GM12878 (cell line): ENCODE measurements at regions not wholly inside any gene's neighbourhood (a gene's known extent, or its start where the extent isn't known, plus 50 kb on each side); places are given as distances from the start of the nearest gene placed in this dataset.

Source experiments
- ATAC-seq: fragments of 200-7000 bp; cut with Tn5 transposase; 3 replicates; pipeline ENCODE4 v1.9.1; 2020; ENCODE audit warnings: mild to moderate bottlenecking, moderate library complexity
- BruUV-seq: library from RNA; stranded (reverse); fragments of 400-500 nt; replicated peaks from 2 replicates; lab custom pipeline; 2021; lab: Mats Ljungman, UMichigan
- CTCF ChIA-PET: fragments of 300-600 bp; sonication (Branson Sonifier 250); formaldehyde crosslinking; extraction: SDS; loops from one replicate; lab custom pipeline; 2021; ENCODE audit warnings: inconsistent platforms; lab: Yijun Ruan, JAX
- POLR2A ChIA-PET: fragments of 350-600 bp; formaldehyde crosslinking; extraction: SDS; loops from one replicate; lab custom pipeline; 2021; ENCODE audit warnings: inconsistent platforms; lab: Charles Lee
- RAD21 ChIA-PET: fragments of 300-600 bp; sonication (Branson Sonifier 250); formaldehyde crosslinking; loops from one replicate; lab custom pipeline; 2023; ENCODE audit warnings: antibody characterized with exemption; ENCODE audit not compliant: unreplicated experiment; lab: Charles Lee
- SMC1A ChIA-PET: fragments of 300-600 bp; sonication (Branson Sonifier 250); formaldehyde crosslinking; loops from one replicate; lab custom pipeline; 2023; ENCODE audit not compliant: unreplicated experiment, uncharacterized antibody; lab: Charles Lee
- DNase-seq: peaks from one replicate; pipeline ENCODE4 v3.0.0-alpha.2; 2011; ENCODE audit warnings: low read depth, low spot score
- FAIRE-seq: peaks from 3 replicates; lab custom pipeline; 2011; peaks lifted over from hg19 to GRCh38; lab: Jason Lieb, UNC
- H2AFZ ChIP-seq: 2 replicates; pipeline ENCODE4 v1.6.0; 2011; ENCODE audit warnings: low read depth, low read length, control low read depth; ENCODE audit not compliant: control insufficient read depth
- H3K27ac ChIP-seq: 2 replicates; pipeline ENCODE4 v1.5.1; 2011; ENCODE audit warnings: control low read depth; ENCODE audit not compliant: control insufficient read depth, insufficient read depth
- H3K27me3 ChIP-seq, 2 experiments: replicated peaks in 1 of 2; 2 replicates each; pipeline versions ENCODE4 v1.6.0 to v1.6.1; 2011; ENCODE audit warnings: low read length in 1 of 2; ENCODE audit not compliant: control insufficient read depth in 2 of 2, insufficient read depth in 2 of 2
- H3K36me3 ChIP-seq, 2 experiments: 2 replicates each; pipeline ENCODE4 v1.5.1; 2011; ENCODE audit warnings: low read length in 1 of 2; ENCODE audit not compliant: control insufficient read depth in 2 of 2, insufficient read depth in 2 of 2
- H3K4me1 ChIP-seq: 2 replicates; pipeline ENCODE4 v1.6.1; 2011; ENCODE audit warnings: mild to moderate bottlenecking, low read length, moderate library complexity, mixed read lengths; ENCODE audit not compliant: control insufficient read depth, insufficient read depth
- H3K4me2 ChIP-seq: 2 replicates; pipeline ENCODE4 v1.6.0; 2011; ENCODE audit warnings: control low read depth; ENCODE audit not compliant: control insufficient read depth, insufficient read depth
- H3K4me3 ChIP-seq: fragments of 200-600 bp; sonication (generic); 2 replicates; pipeline ENCODE4 v1.5.1; 2016
- H3K79me2 ChIP-seq: 2 replicates; pipeline ENCODE4 v1.6.0; 2011; ENCODE audit warnings: low read length; ENCODE audit not compliant: control insufficient read depth, insufficient read depth
- H3K9ac ChIP-seq: 2 replicates; pipeline ENCODE4 v1.8.0; 2011; ENCODE audit warnings: low read length, control low read depth, mixed read lengths; ENCODE audit not compliant: control insufficient read depth, insufficient read depth
- H3K9me3 ChIP-seq: replicated peaks from 3 replicates; pipeline ENCODE4 v1.5.1; 2011; ENCODE audit warnings: mild to moderate bottlenecking, low read length; ENCODE audit not compliant: control insufficient read depth, insufficient read depth
- H4K20me1 ChIP-seq: 2 replicates; pipeline ENCODE4 v1.6.0; 2011; ENCODE audit not compliant: control insufficient read depth, insufficient read depth
- RBBP5 ChIP-seq: fragments of 200-600 bp; sonication (generic); conservative IDR thresholded peaks from 2 replicates; pipeline ENCODE4 v1.6.1; 2016
- WGBS: methylation state at CpG from one replicate; pipeline ENCODE4 v1.1.6; 2016; ENCODE audit warnings: low lambda C conversion rate; ENCODE audit not compliant: insufficient replicate concordance, insufficient coverage; ENCODE audit errors: missing lambda C conversion rate; 5-methylcytosine and 5-hydroxymethylcytosine counted together
- in situ Hi-C: fragments of 300-500 bp; cut with MboI; formaldehyde crosslinking; loops from 9 replicates; pipeline ENCODE4 v1.14.3; 2018; ENCODE audit warnings: mixed read lengths
- intact Hi-C: fragments of 100-400 bp; cut with micrococcal nuclease; formaldehyde crosslinking; loops from one replicate; pipeline ENCODE4 v1.14.2; 2022; ENCODE audit not compliant: unreplicated experiment
- TF ChIP-seq, protein P1 (sequence below): fragments of 450-650 bp; IDR thresholded peaks from 2 replicates; pipeline ENCODE4 v1.6.1; 2018; ENCODE audit warnings: borderline replicate concordance, mild to moderate bottlenecking; ENCODE audit not compliant: partially characterized antibody
- TF ChIP-seq, protein P2 (sequence below): IDR thresholded peaks from 2 replicates; pipeline ENCODE4 v1.6.1; 2011; ENCODE audit warnings: borderline replicate concordance, low read depth, mild to moderate bottlenecking, moderate library complexity, low read length; ENCODE audit not compliant: insufficient read depth, poor library complexity, severe bottlenecking
- TF ChIP-seq, protein P3 (sequence below): fragments of 450-650 bp; formaldehyde crosslinking; IDR thresholded peaks from 2 replicates; pipeline ENCODE4 v1.5.0; 2022; ENCODE audit warnings: mild to moderate bottlenecking, missing genetic modification characterization

DNA sequence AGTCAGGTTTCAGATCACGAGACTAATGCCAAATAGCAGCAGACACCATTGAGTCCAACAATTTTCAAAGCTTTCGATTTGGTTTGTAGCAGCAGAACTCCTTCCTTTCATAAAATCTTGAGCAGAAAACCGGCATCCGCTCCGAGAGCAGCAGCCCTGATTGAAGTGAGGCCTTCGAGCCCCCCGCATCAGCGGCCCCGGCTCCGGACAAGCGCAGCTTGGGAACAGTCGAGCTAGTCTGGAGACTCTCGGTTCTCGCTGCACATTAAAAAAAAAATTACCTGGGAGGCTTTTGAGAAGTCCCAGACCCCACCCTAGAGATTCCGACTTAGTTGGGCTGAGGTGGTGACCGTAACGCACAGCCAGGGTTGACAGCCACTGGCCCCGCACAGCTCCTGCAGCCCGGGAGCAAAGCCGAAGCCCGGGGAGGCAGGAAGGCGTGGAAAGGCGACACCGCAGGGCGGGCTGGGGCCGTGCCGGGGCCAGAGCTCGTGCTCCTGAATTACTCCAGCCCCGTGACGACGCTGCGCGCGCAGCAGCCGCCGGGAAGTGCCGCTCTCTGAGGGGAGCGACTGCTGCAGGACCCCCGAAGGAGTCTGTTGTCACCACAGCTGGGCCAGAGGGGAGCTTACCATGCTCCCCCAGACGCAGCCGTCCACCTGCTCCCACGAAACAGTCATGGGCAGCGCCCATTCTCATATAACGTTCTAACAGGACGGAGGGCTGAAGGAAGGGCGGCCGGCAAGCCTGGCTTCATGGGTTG is 57.8 kb downstream of the SPATA19 start:
- no peak for ATAC-seq
- no peak for DNase-seq
- BruUV-seq: no TSS peak
- TF ChIP-seq, protein P1, sequence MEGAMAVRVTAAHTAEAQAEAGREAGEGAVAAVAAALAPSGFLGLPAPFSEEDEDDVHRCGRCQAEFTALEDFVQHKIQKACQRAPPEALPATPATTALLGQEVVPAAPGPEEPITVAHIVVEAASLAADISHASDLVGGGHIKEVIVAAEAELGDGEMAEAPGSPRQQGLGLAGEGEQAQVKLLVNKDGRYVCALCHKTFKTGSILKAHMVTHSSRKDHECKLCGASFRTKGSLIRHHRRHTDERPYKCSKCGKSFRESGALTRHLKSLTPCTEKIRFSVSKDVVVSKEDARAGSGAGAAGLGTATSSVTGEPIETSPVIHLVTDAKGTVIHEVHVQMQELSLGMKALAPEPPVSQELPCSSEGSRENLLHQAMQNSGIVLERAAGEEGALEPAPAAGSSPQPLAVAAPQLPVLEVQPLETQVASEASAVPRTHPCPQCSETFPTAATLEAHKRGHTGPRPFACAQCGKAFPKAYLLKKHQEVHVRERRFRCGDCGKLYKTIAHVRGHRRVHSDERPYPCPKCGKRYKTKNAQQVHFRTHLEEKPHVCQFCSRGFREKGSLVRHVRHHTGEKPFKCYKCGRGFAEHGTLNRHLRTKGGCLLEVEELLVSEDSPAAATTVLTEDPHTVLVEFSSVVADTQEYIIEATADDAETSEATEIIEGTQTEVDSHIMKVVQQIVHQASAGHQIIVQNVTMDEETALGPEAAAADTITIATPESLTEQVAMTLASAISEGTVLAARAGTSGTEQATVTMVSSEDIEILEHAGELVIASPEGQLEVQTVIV: no peak
- TF ChIP-seq, protein P2, sequence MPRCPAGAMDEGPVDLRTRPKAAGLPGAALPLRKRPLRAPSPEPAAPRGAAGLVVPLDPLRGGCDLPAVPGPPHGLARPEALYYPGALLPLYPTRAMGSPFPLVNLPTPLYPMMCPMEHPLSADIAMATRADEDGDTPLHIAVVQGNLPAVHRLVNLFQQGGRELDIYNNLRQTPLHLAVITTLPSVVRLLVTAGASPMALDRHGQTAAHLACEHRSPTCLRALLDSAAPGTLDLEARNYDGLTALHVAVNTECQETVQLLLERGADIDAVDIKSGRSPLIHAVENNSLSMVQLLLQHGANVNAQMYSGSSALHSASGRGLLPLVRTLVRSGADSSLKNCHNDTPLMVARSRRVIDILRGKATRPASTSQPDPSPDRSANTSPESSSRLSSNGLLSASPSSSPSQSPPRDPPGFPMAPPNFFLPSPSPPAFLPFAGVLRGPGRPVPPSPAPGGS: no peak
- TF ChIP-seq RBBP5: no peak
- TF ChIP-seq, protein P3, sequence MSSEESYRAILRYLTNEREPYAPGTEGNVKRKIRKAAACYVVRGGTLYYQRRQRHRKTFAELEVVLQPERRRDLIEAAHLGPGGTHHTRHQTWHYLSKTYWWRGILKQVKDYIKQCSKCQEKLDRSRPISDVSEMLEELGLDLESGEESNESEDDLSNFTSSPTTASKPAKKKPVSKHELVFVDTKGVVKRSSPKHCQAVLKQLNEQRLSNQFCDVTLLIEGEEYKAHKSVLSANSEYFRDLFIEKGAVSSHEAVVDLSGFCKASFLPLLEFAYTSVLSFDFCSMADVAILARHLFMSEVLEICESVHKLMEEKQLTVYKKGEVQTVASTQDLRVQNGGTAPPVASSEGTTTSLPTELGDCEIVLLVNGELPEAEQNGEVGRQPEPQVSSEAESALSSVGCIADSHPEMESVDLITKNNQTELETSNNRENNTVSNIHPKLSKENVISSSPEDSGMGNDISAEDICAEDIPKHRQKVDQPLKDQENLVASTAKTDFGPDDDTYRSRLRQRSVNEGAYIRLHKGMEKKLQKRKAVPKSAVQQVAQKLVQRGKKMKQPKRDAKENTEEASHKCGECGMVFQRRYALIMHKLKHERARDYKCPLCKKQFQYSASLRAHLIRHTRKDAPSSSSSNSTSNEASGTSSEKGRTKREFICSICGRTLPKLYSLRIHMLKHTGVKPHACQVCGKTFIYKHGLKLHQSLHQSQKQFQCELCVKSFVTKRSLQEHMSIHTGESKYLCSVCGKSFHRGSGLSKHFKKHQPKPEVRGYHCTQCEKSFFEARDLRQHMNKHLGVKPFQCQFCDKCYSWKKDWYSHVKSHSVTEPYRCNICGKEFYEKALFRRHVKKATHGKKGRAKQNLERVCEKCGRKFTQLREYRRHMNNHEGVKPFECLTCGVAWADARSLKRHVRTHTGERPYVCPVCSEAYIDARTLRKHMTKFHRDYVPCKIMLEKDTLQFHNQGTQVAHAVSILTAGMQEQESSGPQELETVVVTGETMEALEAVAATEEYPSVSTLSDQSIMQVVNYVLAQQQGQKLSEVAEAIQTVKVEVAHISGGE: no peak
- TF ChIP-seq, all 136 proteins: peak for 0
- ChIA-PET POLR2A (no interaction called here), SMC1A (no interaction called here), RAD21 (no interaction called here), CTCF (no interaction called here)
- intact Hi-C loops (no loop called here), in situ Hi-C loops (no loop called here)
- H3K4me3 ChIP-seq: no peak overlapping the region
- 55% methylated on average over 39 of the region's 47 CpGs for WGBS
- H3K79me2 ChIP-seq: no peaks in the 10 kb centered on the region
- H3K4me2 ChIP-seq: no peak overlapping the region
- no peaks in the 10 kb centered on the region for H3K36me3 ChIP-seq
- no peak overlapping the region for H2AFZ ChIP-seq
- H3K27me3 ChIP-seq: no peaks in the 10 kb centered on the region
- no peaks in the 10 kb centered on the region for H4K20me1 ChIP-seq
- H3K27ac ChIP-seq: no peak overlapping the region
- no peaks in the 10 kb centered on the region for H3K4me1 ChIP-seq
- FAIRE-seq: no peak
- H3K9ac ChIP-seq: no peak overlapping the region
- H3K9me3 ChIP-seq: no peaks in the 10 kb centered on the region
